ENCODE measurements at regions not wholly inside any gene's neighbourhood (a gene's known extent, or its start where the extent isn't known, plus 50 kb on each side); places are given as distances from the start of the nearest gene placed in this dataset.

DNA sequence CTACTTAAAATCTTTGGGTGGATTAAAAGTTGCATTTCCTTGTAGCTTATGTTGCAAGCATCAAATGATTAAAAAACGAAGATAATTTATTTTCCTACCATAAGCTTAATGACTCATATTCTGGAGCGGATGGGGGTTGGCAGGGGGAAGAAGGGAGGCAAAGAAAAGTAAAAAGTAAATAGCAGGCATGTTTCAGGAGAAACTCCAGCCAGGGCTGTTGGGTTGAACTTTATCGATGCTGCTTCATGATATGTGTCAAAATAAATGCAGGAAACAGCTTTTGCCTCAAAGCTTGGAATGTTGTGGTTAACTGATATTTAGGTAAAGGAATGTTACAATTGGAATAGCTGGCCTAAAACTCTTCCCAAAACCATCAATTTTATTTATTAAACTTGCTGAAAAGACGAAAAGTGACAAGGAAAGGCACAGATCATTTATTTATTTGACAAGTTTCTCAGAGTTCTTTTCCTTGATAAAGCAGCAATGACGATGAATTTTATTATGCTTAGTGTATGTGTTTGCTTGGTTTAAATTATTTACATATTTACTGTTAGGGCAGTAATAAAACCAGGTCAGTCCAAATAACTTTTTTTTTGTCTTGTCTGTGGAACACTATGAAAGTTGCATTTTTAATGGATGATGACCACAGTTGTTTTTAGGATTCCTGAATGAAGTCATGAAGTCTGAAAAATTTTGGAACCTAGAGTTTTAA, 177.9 kb downstream of the PCSK1 start:
- Histone ChIP-seq H3K23ac (ENCODE audit: low read length in 2 of 2) (no peak overlapping the region), H4K91ac (ENCODE audit: low read length) (no peak overlapping the region), H3K27me3 (ENCODE audit: control insufficient read depth in 1 of 2, insufficient read depth in 1 of 2, low read length in 2 of 2) (no peaks in the 10 kb centered on the region), H3K27ac (ENCODE audit: low read length, poor library complexity, severe bottlenecking) (peak overlapping the region; percentile 87), H3K4me3 (ENCODE audit: insufficient read depth in 1 of 2, low read depth in 1 of 2, low read length in 2 of 2) (peak overlapping the region in 1 of 2 experiments; percentile 26), H2AK5ac (ENCODE audit: low read length, severe bottlenecking) (no peak overlapping the region), H2AFZ (ENCODE audit: low read depth, low read length) (no peak overlapping the region), H4K8ac (ENCODE audit: low read length) (no peak overlapping the region), H3K4me1 (ENCODE audit: control insufficient read depth, insufficient read depth, low read depth, low read length) (no peaks in the 10 kb centered on the region), H2BK120ac (ENCODE audit: low read depth, low read length) (no peak overlapping the region), H3K9me3 (ENCODE audit: control insufficient read depth, low read length) (no peaks in the 10 kb centered on the region), H2BK5ac (ENCODE audit: low read depth, low read length, poor library complexity, severe bottlenecking) (no peak overlapping the region), H2BK12ac (ENCODE audit: low read length in 2 of 2) (no peak overlapping the region), H3K36me3 (ENCODE audit: control insufficient read depth in 1 of 2, insufficient read depth in 2 of 2, low read depth in 1 of 2, low read length in 2 of 2) (no peaks in the 10 kb centered on the region), H2BK15ac (ENCODE audit: low read depth, poor library complexity, severe bottlenecking) (no peak overlapping the region), H3K79me1 (replicated peaks; ENCODE audit: low read length, poor library complexity, severe bottlenecking) (no peaks in the 10 kb centered on the region), H3K18ac (ENCODE audit: low read depth in 1 of 2, low read length in 2 of 2) (no peak overlapping the region), H3K9ac (ENCODE audit: low read length) (peak overlapping the region; percentile 91), H3K4ac (ENCODE audit: low read depth in 1 of 2, low read length in 2 of 2) (no peak overlapping the region), H3K14ac (ENCODE audit: low read length in 2 of 2) (no peak overlapping the region), H3K4me2 (ENCODE audit: low read length, poor library complexity, severe bottlenecking) (peak overlapping the region; percentile 9)
- peak; percentile 68 for DNase-seq
- 0% methylated on average over 3 of the region's 5 CpGs for WGBS

DNA sequence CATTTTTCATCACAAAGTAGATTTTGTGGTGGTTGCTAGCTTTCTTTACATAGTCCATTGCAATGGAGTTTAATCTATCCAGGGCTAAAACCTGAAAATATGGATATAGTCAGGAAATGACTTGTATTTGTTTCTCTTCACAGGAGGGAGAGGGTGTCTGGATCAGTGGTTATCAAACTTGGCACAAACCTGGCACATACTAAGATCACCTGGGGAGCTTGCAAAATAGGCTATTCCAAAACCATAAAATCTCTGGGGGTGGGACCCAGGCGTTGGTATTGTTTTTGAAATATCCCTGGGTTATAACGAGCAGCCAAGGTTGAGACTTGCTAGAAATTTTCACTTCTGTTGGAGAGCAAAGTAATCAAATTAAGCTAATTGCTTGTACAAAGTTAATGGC, 179.9 kb downstream of the PCSK1 start:
- H3K14ac ChIP-seq (ENCODE audit: low read length in 2 of 2), result no peak overlapping the region
- no peak overlapping the region for H3K4me3 ChIP-seq (ENCODE audit: insufficient read depth in 1 of 2, low read depth in 1 of 2, low read length in 2 of 2)
- H3K27me3 ChIP-seq (ENCODE audit: control insufficient read depth in 1 of 2, insufficient read depth in 1 of 2, low read length in 2 of 2), result no peaks in the 10 kb centered on the region
- DNase-seq, result no peak
- H2BK12ac ChIP-seq (ENCODE audit: low read length in 2 of 2), result no peak overlapping the region
- H2BK5ac ChIP-seq (ENCODE audit: low read depth, low read length, poor library complexity, severe bottlenecking), result no peak overlapping the region
- H3K4me1 ChIP-seq (ENCODE audit: control insufficient read depth, insufficient read depth, low read depth, low read length), result no peaks in the 10 kb centered on the region
- no peak overlapping the region for H2BK120ac ChIP-seq (ENCODE audit: low read depth, low read length)
- no peak overlapping the region for H4K8ac ChIP-seq (ENCODE audit: low read length)
- H3K27ac ChIP-seq (ENCODE audit: low read length, poor library complexity, severe bottlenecking), result no peak overlapping the region
- H3K36me3 ChIP-seq (ENCODE audit: control insufficient read depth in 1 of 2, insufficient read depth in 2 of 2, low read depth in 1 of 2, low read length in 2 of 2), result no peaks in the 10 kb centered on the region
- no peak overlapping the region for H2AFZ ChIP-seq (ENCODE audit: low read depth, low read length)
- no peak overlapping the region for H3K23ac ChIP-seq (ENCODE audit: low read length in 2 of 2)
- no peaks in the 10 kb centered on the region for H3K9me3 ChIP-seq (ENCODE audit: control insufficient read depth, low read length)
- H2AK5ac ChIP-seq (ENCODE audit: low read length, severe bottlenecking), result no peak overlapping the region
- H4K91ac ChIP-seq (ENCODE audit: low read length), result no peak overlapping the region
- H3K18ac ChIP-seq (ENCODE audit: low read depth in 1 of 2, low read length in 2 of 2), result no peak overlapping the region
- H3K4ac ChIP-seq (ENCODE audit: low read depth in 1 of 2, low read length in 2 of 2), result no peak overlapping the region
- H3K4me2 ChIP-seq (ENCODE audit: low read length, poor library complexity, severe bottlenecking), result no peak overlapping the region
- no peak overlapping the region for H2BK15ac ChIP-seq (ENCODE audit: low read depth, poor library complexity, severe bottlenecking)
- no peaks in the 10 kb centered on the region for H3K79me1 ChIP-seq (replicated peaks; ENCODE audit: low read length, poor library complexity, severe bottlenecking)
- H3K9ac ChIP-seq (ENCODE audit: low read length), result no peak overlapping the region
- WGBS, result 100% methylated on average over 2 of the region's 2 CpGs

GRCh38 chr5:96252596-96252995, 180.5 kb downstream of the PCSK1 start:
- H3K4me3 ChIP-seq (ENCODE audit: insufficient read depth in 1 of 2, low read depth in 1 of 2, low read length in 2 of 2), result no peak overlapping the region
- no peak overlapping the region for H4K91ac ChIP-seq (ENCODE audit: low read length)
- H3K27ac ChIP-seq (ENCODE audit: low read length, poor library complexity, severe bottlenecking), result no peak overlapping the region
- no peak overlapping the region for H2AFZ ChIP-seq (ENCODE audit: low read depth, low read length)
- no peak for DNase-seq
- H3K9ac ChIP-seq (ENCODE audit: low read length), result no peak overlapping the region
- no peak overlapping the region for H2BK120ac ChIP-seq (ENCODE audit: low read depth, low read length)
- no peak overlapping the region for H3K23ac ChIP-seq (ENCODE audit: low read length in 2 of 2)
- H3K4me2 ChIP-seq (ENCODE audit: low read length, poor library complexity, severe bottlenecking), result no peak overlapping the region
- no peak overlapping the region for H4K8ac ChIP-seq (ENCODE audit: low read length)
- H2BK15ac ChIP-seq (ENCODE audit: low read depth, poor library complexity, severe bottlenecking), result no peak overlapping the region
- 42% methylated on average over 2 of the region's 4 CpGs for WGBS
- no peaks in the 10 kb centered on the region for H3K79me1 ChIP-seq (replicated peaks; ENCODE audit: low read length, poor library complexity, severe bottlenecking)
- H3K4me1 ChIP-seq (ENCODE audit: control insufficient read depth, insufficient read depth, low read depth, low read length), result no peaks in the 10 kb centered on the region
- no peak overlapping the region for H2AK5ac ChIP-seq (ENCODE audit: low read length, severe bottlenecking)
- H2BK5ac ChIP-seq (ENCODE audit: low read depth, low read length, poor library complexity, severe bottlenecking), result no peak overlapping the region
- H3K27me3 ChIP-seq (ENCODE audit: control insufficient read depth in 1 of 2, insufficient read depth in 1 of 2, low read length in 2 of 2), result no peaks in the 10 kb centered on the region
- H3K4ac ChIP-seq (ENCODE audit: low read depth in 1 of 2, low read length in 2 of 2), result no peak overlapping the region
- no peak overlapping the region for H3K18ac ChIP-seq (ENCODE audit: low read depth in 1 of 2, low read length in 2 of 2)
- H3K36me3 ChIP-seq (ENCODE audit: control insufficient read depth in 1 of 2, insufficient read depth in 2 of 2, low read depth in 1 of 2, low read length in 2 of 2), result no peaks in the 10 kb centered on the region
- H2BK12ac ChIP-seq (ENCODE audit: low read length in 2 of 2), result no peak overlapping the region
- no peak overlapping the region for H3K14ac ChIP-seq (ENCODE audit: low read length in 2 of 2)
- H3K9me3 ChIP-seq (ENCODE audit: control insufficient read depth, low read length), result no peaks in the 10 kb centered on the region

DNA sequence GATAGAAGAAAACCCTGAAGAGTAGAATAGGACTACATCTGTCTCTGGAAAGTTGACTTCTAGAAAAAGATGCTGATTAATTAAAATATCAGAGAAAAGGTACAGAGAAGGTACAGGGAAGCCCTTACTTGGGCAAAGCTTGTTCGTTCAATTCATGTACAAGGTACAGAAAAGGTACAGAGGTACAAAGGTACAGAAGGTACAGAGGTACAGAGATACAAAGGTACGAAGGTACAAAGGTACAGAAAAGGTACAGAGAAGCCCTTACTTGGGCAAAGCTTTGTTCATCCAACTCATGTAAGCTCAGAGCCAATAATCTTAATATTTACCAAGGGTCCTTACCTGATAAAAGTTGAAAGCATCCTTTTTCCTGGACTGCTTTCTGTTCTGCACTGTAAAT, 182.3 kb downstream of the PCSK1 start:
- H3K27me3 ChIP-seq (ENCODE audit: control insufficient read depth in 1 of 2, insufficient read depth in 1 of 2, low read length in 2 of 2), result no peaks in the 10 kb centered on the region
- H2BK15ac ChIP-seq (ENCODE audit: low read depth, poor library complexity, severe bottlenecking), result no peak overlapping the region
- no peaks in the 10 kb centered on the region for H3K9me3 ChIP-seq (ENCODE audit: control insufficient read depth, low read length)
- no peak overlapping the region for H2AFZ ChIP-seq (ENCODE audit: low read depth, low read length)
- no peak overlapping the region for H4K91ac ChIP-seq (ENCODE audit: low read length)
- H4K8ac ChIP-seq (ENCODE audit: low read length), result no peak overlapping the region
- no peak overlapping the region for H2BK12ac ChIP-seq (ENCODE audit: low read length in 2 of 2)
- H3K4me3 ChIP-seq (ENCODE audit: insufficient read depth in 1 of 2, low read depth in 1 of 2, low read length in 2 of 2), result no peak overlapping the region
- H3K18ac ChIP-seq (ENCODE audit: low read depth in 1 of 2, low read length in 2 of 2), result no peak overlapping the region
- no peaks in the 10 kb centered on the region for H3K4me1 ChIP-seq (ENCODE audit: control insufficient read depth, insufficient read depth, low read depth, low read length)
- no peak overlapping the region for H3K9ac ChIP-seq (ENCODE audit: low read length)
- H3K27ac ChIP-seq (ENCODE audit: low read length, poor library complexity, severe bottlenecking), result no peak overlapping the region
- no peak overlapping the region for H2AK5ac ChIP-seq (ENCODE audit: low read length, severe bottlenecking)
- no peak overlapping the region for H3K14ac ChIP-seq (ENCODE audit: low read length in 2 of 2)
- no peak overlapping the region for H2BK120ac ChIP-seq (ENCODE audit: low read depth, low read length)
- no peak for DNase-seq
- H3K23ac ChIP-seq (ENCODE audit: low read length in 2 of 2), result no peak overlapping the region
- H2BK5ac ChIP-seq (ENCODE audit: low read depth, low read length, poor library complexity, severe bottlenecking), result no peak overlapping the region
- no peaks in the 10 kb centered on the region for H3K79me1 ChIP-seq (replicated peaks; ENCODE audit: low read length, poor library complexity, severe bottlenecking)
- 82% methylated on average over 2 of the region's 2 CpGs for WGBS
- no peak overlapping the region for H3K4me2 ChIP-seq (ENCODE audit: low read length, poor library complexity, severe bottlenecking)
- no peaks in the 10 kb centered on the region for H3K36me3 ChIP-seq (ENCODE audit: control insufficient read depth in 1 of 2, insufficient read depth in 2 of 2, low read depth in 1 of 2, low read length in 2 of 2)
- no peak overlapping the region for H3K4ac ChIP-seq (ENCODE audit: low read depth in 1 of 2, low read length in 2 of 2)
